Endothelial cell of umbilical vein (primary cell): ENCODE measurements at regions not wholly inside any gene's neighbourhood (a gene's known extent, or its start where the extent isn't known, plus 50 kb on each side); places are given as distances from the start of the nearest gene placed in this dataset.

Experiments
- BruUV-seq: library from RNA; stranded (reverse); fragments of 400-500 nt; replicated peaks from 2 replicates; lab custom pipeline; 2021; lab: Mats Ljungman, UMichigan
- CTCF ChIA-PET: fragments of 300-600, 350-600 bp; sonication (Branson Sonifier 250); formaldehyde crosslinking; loops from one replicate; lab custom pipeline; 2021; ENCODE audit warnings: antibody characterized with exemption, inconsistent platforms; lab: Charles Lee
- POLR2A ChIA-PET: fragments of 300-600, 350-600 bp; sonication (Branson Sonifier 250); formaldehyde crosslinking; loops from one replicate; lab custom pipeline; 2021; ENCODE audit warnings: antibody characterized with exemption, inconsistent platforms; lab: Charles Lee
- DNase-seq: peaks from one replicate; pipeline ENCODE4 v3.0.0-alpha.2; 2011; ENCODE audit warnings: low read depth, low spot score
- FAIRE-seq: peaks from 2 replicates; lab custom pipeline; 2011; peaks lifted over from hg19 to GRCh38; lab: Jason Lieb, UNC
- H2AFZ ChIP-seq: 2 replicates; pipeline ENCODE4 v1.6.0; 2012; ENCODE audit warnings: low read depth, low read length, control low read depth, inconsistent platforms
- H3K27ac ChIP-seq: 2 replicates; pipeline ENCODE4 v1.5.1; 2011; ENCODE audit warnings: low read depth, mild to moderate bottlenecking, control low read depth, low read length, moderate library complexity; ENCODE audit not compliant: insufficient read depth
- H3K27me3 ChIP-seq, 2 experiments: 2 replicates each; pipeline versions ENCODE4 v1.6.0 to v1.6.1; 2011; ENCODE audit warnings: low read length in 2 of 2, mixed read lengths in 1 of 2; ENCODE audit not compliant: control insufficient read depth in 2 of 2, insufficient read depth in 2 of 2
- H3K36me3 ChIP-seq, 2 experiments: 2 replicates in 1 of 2; 3 replicates in 1 of 2; pipeline ENCODE4 v1.5.1; 2011; ENCODE audit warnings: low read length in 2 of 2, mild to moderate bottlenecking in 1 of 2, moderate library complexity in 1 of 2; ENCODE audit not compliant: control insufficient read depth in 2 of 2, insufficient read depth in 2 of 2; ENCODE audit errors: extremely low read depth in 1 of 2
- H3K4me1 ChIP-seq: 3 replicates; pipeline ENCODE4 v1.5.1; 2011; ENCODE audit warnings: mild to moderate bottlenecking, low read length; ENCODE audit not compliant: control insufficient read depth, insufficient read depth; ENCODE audit errors: extremely low read depth
- H3K4me2 ChIP-seq: 2 replicates; pipeline ENCODE4 v1.6.1; 2011; ENCODE audit warnings: low read length, control low read depth, mixed read lengths; ENCODE audit not compliant: insufficient read depth
- H3K4me3 ChIP-seq, 3 experiments: fragments of 200-600 bp in 1 of 3; sonication (generic), shearing (Covaris generic) in 1 of 3; replicated peaks in 1 of 3; 2 replicates each; pipeline ENCODE4 v1.5.1; 2011 to 2016; ENCODE audit warnings: control low read depth in 3 of 3, low read length in 3 of 3, mild to moderate bottlenecking in 2 of 3, inconsistent platforms in 1 of 3, low read depth in 1 of 3, moderate library complexity in 1 of 3; ENCODE audit not compliant: insufficient read depth in 1 of 3
- H3K79me2 ChIP-seq: 2 replicates; pipeline ENCODE4 v1.6.0; 2012; ENCODE audit warnings: low read length, inconsistent platforms; ENCODE audit not compliant: control insufficient read depth, insufficient read depth
- H3K9ac ChIP-seq: replicated peaks from 2 replicates; pipeline ENCODE3; 2011; ENCODE audit warnings: low read length, control low read depth; ENCODE audit not compliant: insufficient read depth; ENCODE audit errors: extremely low read depth
- H3K9me1 ChIP-seq: replicated peaks from 3 replicates; pipeline ENCODE4 v1.6.0; 2011; ENCODE audit warnings: mild to moderate bottlenecking, low read length; ENCODE audit not compliant: control insufficient read depth, insufficient read depth; ENCODE audit errors: extremely low read depth
- H3K9me3 ChIP-seq: replicated peaks from 2 replicates; pipeline ENCODE4 v1.5.1; 2012; ENCODE audit warnings: low read length, inconsistent platforms; ENCODE audit not compliant: control insufficient read depth, insufficient read depth
- H4K20me1 ChIP-seq: replicated peaks from 2 replicates; pipeline ENCODE3; 2011; ENCODE audit warnings: mild to moderate bottlenecking, low read length; ENCODE audit not compliant: control insufficient read depth, insufficient read depth; ENCODE audit errors: extremely low read depth
- CTCF ChIP-seq, 2 donors: IDR thresholded peaks; 1 replicate in 1 of 2; 2 replicates in 1 of 2; pipeline ENCODE4 v1.5.1; 2011; ENCODE audit warnings: low read length in 2 of 2, mild to moderate bottlenecking in 2 of 2, moderate library complexity in 2 of 2, control low read depth in 1 of 2, inconsistent platforms in 1 of 2, low read depth in 1 of 2; ENCODE audit not compliant: insufficient read depth in 1 of 2; ENCODE audit errors: extremely low read depth in 1 of 2
- EZH2 ChIP-seq: IDR thresholded peaks from 2 replicates; pipeline ENCODE4 v1.6.1; 2012; ENCODE audit warnings: borderline replicate concordance, low read depth, mild to moderate bottlenecking, moderate library complexity, low read length, inconsistent platforms; ENCODE audit not compliant: severe bottlenecking
- FOS ChIP-seq: IDR thresholded peaks from 2 replicates; pipeline ENCODE4 v1.6.1; 2011; ENCODE audit warnings: mild to moderate bottlenecking, low read length, moderate library complexity, borderline replicate concordance; ENCODE audit not compliant: insufficient read depth
- GATA2 ChIP-seq: IDR thresholded peaks from 2 replicates; pipeline ENCODE4 v1.7.0; 2011; ENCODE audit warnings: low read depth, mild to moderate bottlenecking, moderate library complexity, mixed read lengths, low read length; ENCODE audit not compliant: insufficient read length, insufficient read depth
- JUN ChIP-seq: IDR thresholded peaks from 2 replicates; pipeline ENCODE4 v1.6.1; 2011; ENCODE audit warnings: borderline replicate concordance, low read depth; ENCODE audit not compliant: insufficient read length, insufficient read depth
- MAX ChIP-seq: IDR thresholded peaks from 2 replicates; pipeline ENCODE4 v1.6.1; 2011; ENCODE audit not compliant: insufficient read depth, insufficient read length
- MYC ChIP-seq: IDR thresholded peaks from one replicate; pipeline ENCODE4 v1.6.1; 2011; ENCODE audit warnings: mild to moderate bottlenecking, low read depth, low read length
- POLR2A ChIP-seq: IDR thresholded peaks from 2 replicates; pipeline ENCODE4 v1.6.1; 2012; ENCODE audit warnings: low read depth, mild to moderate bottlenecking, control low read depth, low read length
- POLR2AphosphoS5 ChIP-seq: IDR thresholded peaks from 2 replicates; pipeline ENCODE4 v1.6.1; 2012; ENCODE audit warnings: low read depth, mild to moderate bottlenecking, control low read depth, low read length, moderate library complexity; ENCODE audit not compliant: insufficient read depth
- dilution Hi-C: fragments of 300-500 bp; cut with MboI; formaldehyde crosslinking; loops from one replicate; pipeline ENCODE4 v1.15.0; 2019; ENCODE audit warnings: low sequenced_read_pairs; ENCODE audit not compliant: extremely low pct_ligation_motif_present
- intact Hi-C: fragments of 100-400 bp; cut with micrococcal nuclease; formaldehyde crosslinking; loops from one replicate; pipeline ENCODE4 v1.10.0; 2022

- Histone ChIP-seq H3K4me3 (no peak overlapping the region), H3K9me3 (peaks cover 8% of the 10 kb centered on the region), H3K4me2 (no peak overlapping the region), H3K4me1 (no peaks in the 10 kb centered on the region), H3K27ac (no peak overlapping the region), H4K20me1 (no peaks in the 10 kb centered on the region), H3K9me1 (no peaks in the 10 kb centered on the region), H3K36me3 (no peaks in the 10 kb centered on the region), H3K79me2 (no peaks in the 10 kb centered on the region), H3K9ac (no peak overlapping the region), H2AFZ (no peak overlapping the region), H3K27me3 (no peaks in the 10 kb centered on the region)
- CTCF ChIA-PET: no interaction called here
- no TSS peak for BruUV-seq
- dilution Hi-C loops: no loop called here
- intact Hi-C loops: no loop called here
- DNase-seq (no peak), FAIRE-seq (no peak)
- TF ChIP-seq FOS (no peak), MYC (no peak), EZH2 (no peak), POLR2A (no peak), CTCF (IDR thresholded peaks at IDR 0.05; ENCODE audit: extremely low read depth in 1 of 2, insufficient read depth in 1 of 2, low read depth in 1 of 2, low read length in 2 of 2) (no peak), GATA2 (no peak), MAX (no peak), JUN (no peak), POLR2AphosphoS5 (no peak)
- POLR2A ChIA-PET: no interaction called here
These were observed 369.7 kb downstream of the INSC start for GRCh38 chr11:15484398-15484797.
